Body of pancreas (tissue), 4 donors: ENCODE measurements at regions not wholly inside any gene's neighbourhood (a gene's known extent, or its start where the extent isn't known, plus 50 kb on each side); places are given as distances from the start of the nearest gene placed in this dataset.

Experiments used
- ATAC-seq: fragments of 150-250 bp; one replicate; pipeline ENCODE4 v1.9.1; 2016
- DNase-seq, 4 donors: peaks; one replicate each; pipeline ENCODE4 v3.0.0-alpha.2; 2019
- H3K27ac ChIP-seq, 4 donors: fragments of 200-600 bp; sonication (generic); 1 replicate in 3 of 4; 2 replicates in 1 of 4; pipeline versions ENCODE4 v1.5.1 to v1.6.1; 2016 to 2019; ENCODE audit warnings: mild to moderate bottlenecking in 1 of 4, mixed read lengths in 1 of 4, moderate library complexity in 1 of 4
- H3K27me3 ChIP-seq, 2 donors: fragments of 200-600 bp; sonication (generic); one replicate each; pipeline ENCODE4 v1.6.0; 2016; ENCODE audit warnings: mild to moderate bottlenecking in 1 of 2
- H3K36me3 ChIP-seq, 2 donors: fragments of 200-600 bp; sonication (generic); replicated peaks in 1 of 2; 2 replicates each; pipeline ENCODE4 v1.5.1; 2016; ENCODE audit warnings: low read depth in 2 of 2; ENCODE audit not compliant: insufficient read depth in 1 of 2
- H3K4me1 ChIP-seq: fragments of 200-600 bp; sonication (generic); one replicate; pipeline ENCODE4 v1.6.0; 2016
- H3K4me3 ChIP-seq, 2 donors: fragments of 200-600 bp; sonication (generic); 1 replicate in 1 of 2; 2 replicates in 1 of 2; pipeline ENCODE4 v1.5.1; 2016 to 2019
- H3K9me3 ChIP-seq, 3 donors: fragments of 200-600 bp; sonication (generic); 1 replicate in 2 of 3; 2 replicates in 1 of 3; pipeline ENCODE4 v1.5.1; 2016
- CTCF ChIP-seq, 7 experiments: fragments of 450-650 bp in 4 of 7; fragments of 200-600 bp in 3 of 7; sonication (generic) in 3 of 7; IDR thresholded peaks; one replicate each; pipeline ENCODE4 v1.5.1; 2016 to 2019; ENCODE audit warnings: antibody characterized with exemption in 7 of 7
- POLR2A ChIP-seq, 3 donors: fragments of 450-650 bp; IDR thresholded peaks; one replicate each; pipeline ENCODE4 v1.6.1; 2016; ENCODE audit warnings: antibody characterized with exemption in 3 of 3, mild to moderate bottlenecking in 2 of 3
- WGBS, 2 donors: methylation state at CpG; one replicate each; pipeline ENCODE4 v1.1.5; 2017; 5-methylcytosine and 5-hydroxymethylcytosine counted together
- intact Hi-C: fragments of 100-400 bp; cut with DNase I; formaldehyde crosslinking; loops from one replicate; pipeline ENCODE4 v1.15.1; 2023

- intact Hi-C loops: no loop called here
- Histone ChIP-seq H3K27me3 (no peaks in the 10 kb centered on the region), H3K4me1 (no peaks in the 10 kb centered on the region), H3K27ac (no peak overlapping the region), H3K9me3 (no peaks in the 10 kb centered on the region), H3K4me3 (no peak overlapping the region), H3K36me3 (no peaks in the 10 kb centered on the region)
- 68 to 73% methylated on average over 15 of the region's 15 CpGs for WGBS, 2 donors
- DNase-seq: no peak
- ATAC-seq: no peak
- TF ChIP-seq CTCF (IDR thresholded peaks at IDR 0.05) (no peak), POLR2A (IDR thresholded peaks at IDR 0.05) (no peak)
Measured at GRCh38 chr13:30019648-30020626, 169.5 kb upstream of the UBL3 start.

GRCh38 chr13:30017880-30018279, 167.5 kb upstream of the UBL3 start:
- H3K4me3 ChIP-seq: no peak overlapping the region
- no peak for TF ChIP-seq POLR2A (IDR thresholded peaks at IDR 0.05)
- no peak for TF ChIP-seq CTCF (IDR thresholded peaks at IDR 0.05)
- H3K27me3 ChIP-seq: no peaks in the 10 kb centered on the region
- DNase-seq (no peak), ATAC-seq (no peak)
- no peaks in the 10 kb centered on the region for H3K9me3 ChIP-seq
- H3K4me1 ChIP-seq: no peaks in the 10 kb centered on the region
- H3K27ac ChIP-seq: no peak overlapping the region
- H3K36me3 ChIP-seq: no peaks in the 10 kb centered on the region
- 62 to 74% methylated on average over 4 of the region's 4 CpGs for WGBS, 2 donors
- intact Hi-C loops: no loop called here

GRCh38 chr13:30016398-30016797, 166.0 kb upstream of the UBL3 start:
- no peaks in the 10 kb centered on the region for H3K9me3 ChIP-seq
- ATAC-seq (no peak), DNase-seq (no peak)
- no peak overlapping the region for H3K27ac ChIP-seq
- TF ChIP-seq POLR2A (IDR thresholded peaks at IDR 0.05) (no peak), CTCF (IDR thresholded peaks at IDR 0.05) (no peak)
- no peak overlapping the region for H3K4me3 ChIP-seq
- no peaks in the 10 kb centered on the region for H3K27me3 ChIP-seq
- intact Hi-C loops: no loop called here
- H3K36me3 ChIP-seq: no peaks in the 10 kb centered on the region
- no peaks in the 10 kb centered on the region for H3K4me1 ChIP-seq
- WGBS, 2 donors: 66 to 68% methylated on average over 5 of the region's 5 CpGs

GRCh38 chr13:30009411-30009810, 159.0 kb upstream of the UBL3 start:
- Histone ChIP-seq H3K4me1 (no peaks in the 10 kb centered on the region), H3K9me3 (no peaks in the 10 kb centered on the region), H3K27ac (no peak overlapping the region), H3K27me3 (no peaks in the 10 kb centered on the region), H3K4me3 (no peak overlapping the region), H3K36me3 (no peaks in the 10 kb centered on the region)
- TF ChIP-seq CTCF (IDR thresholded peaks at IDR 0.05) (no peak), POLR2A (IDR thresholded peaks at IDR 0.05) (no peak)
- ATAC-seq (no peak), DNase-seq (no peak)
- intact Hi-C loops: no loop called here
- 85 to 94% methylated on average over 1 of the region's 1 CpG for WGBS, 2 donors

GRCh38 chr13:30006246-30006645, 155.8 kb upstream of the UBL3 start:
- no peaks in the 10 kb centered on the region for H3K4me1 ChIP-seq
- no peaks in the 10 kb centered on the region for H3K36me3 ChIP-seq
- no peak overlapping the region for H3K27ac ChIP-seq
- H3K4me3 ChIP-seq: no peak overlapping the region
- H3K9me3 ChIP-seq: no peaks in the 10 kb centered on the region
- no peaks in the 10 kb centered on the region for H3K27me3 ChIP-seq
- 29 to 47% methylated on average over 1 of the region's 1 CpG for WGBS, 2 donors
- DNase-seq (no peak), ATAC-seq (no peak)
- TF ChIP-seq CTCF (IDR thresholded peaks at IDR 0.05) (no peak), POLR2A (IDR thresholded peaks at IDR 0.05) (no peak)
- intact Hi-C loops: no loop called here
